ENCODE measurements at regions not wholly inside any gene's neighbourhood (a gene's known extent, or its start where the extent isn't known, plus 50 kb on each side); places are given as distances from the start of the nearest gene placed in this dataset.

- Histone ChIP-seq H3K9me2 (replicated peaks; ENCODE audit: insufficient read depth) (no peaks in the 10 kb centered on the region), H3K9me3 (ENCODE audit: low read depth) (no peaks in the 10 kb centered on the region), H3K4me2 (no peak overlapping the region), H4K20me1 (ENCODE audit: insufficient read depth, poor library complexity, severe bottlenecking) (no peaks in the 10 kb centered on the region), H2AFZ (no peak overlapping the region), H3K4me1 (ENCODE audit: insufficient read depth) (no peaks in the 10 kb centered on the region), H3K4me3 (no peak overlapping the region), H3K27ac (no peak overlapping the region), H3K36me3 (replicated peaks; ENCODE audit: insufficient read depth, low read depth) (no peaks in the 10 kb centered on the region), H3K27me3 (no peaks in the 10 kb centered on the region), H3K79me2 (no peaks in the 10 kb centered on the region)
- DNase-seq (ENCODE audit: low spot score) = no peak
- WGBS (ENCODE audit: low lambda C conversion rate, missing lambda C conversion rate) = 67% methylated on average over 3 of the region's 3 CpGs
- no peak for TF ChIP-seq CTCF (IDR thresholded peaks at IDR 0.05; ENCODE audit: poor library complexity)
- no peak for TF ChIP-seq EZH2phosphoT487 (IDR thresholded peaks at IDR 0.05; ENCODE audit: low read depth, severe bottlenecking, unreplicated experiment)
- no peak for TF ChIP-seq EZH2 (IDR thresholded peaks at IDR 0.05; ENCODE audit: borderline replicate concordance)
These were observed 310.5 kb upstream of the PITX2 start for GRCh38 chr4:110933341-110933740.

- no peak overlapping the region for H3K4me2 ChIP-seq
- H3K79me2 ChIP-seq = no peaks in the 10 kb centered on the region
- H2AFZ ChIP-seq = no peak overlapping the region
- H3K4me3 ChIP-seq = no peak overlapping the region
- TF ChIP-seq EZH2phosphoT487 (IDR thresholded peaks at IDR 0.05; ENCODE audit: low read depth, severe bottlenecking, unreplicated experiment) (no peak), EZH2 (IDR thresholded peaks at IDR 0.05; ENCODE audit: borderline replicate concordance) (no peak), CTCF (IDR thresholded peaks at IDR 0.05; ENCODE audit: poor library complexity) (no peak)
- 90% methylated on average over 3 of the region's 3 CpGs for WGBS (ENCODE audit: low lambda C conversion rate, missing lambda C conversion rate)
- DNase-seq (ENCODE audit: low spot score) = no peak
- H3K27ac ChIP-seq = no peak overlapping the region
- no peaks in the 10 kb centered on the region for H3K27me3 ChIP-seq
- H3K9me3 ChIP-seq (ENCODE audit: low read depth) = no peaks in the 10 kb centered on the region
- H4K20me1 ChIP-seq (ENCODE audit: insufficient read depth, poor library complexity, severe bottlenecking) = no peaks in the 10 kb centered on the region
- no peaks in the 10 kb centered on the region for H3K4me1 ChIP-seq (ENCODE audit: insufficient read depth)
- no peaks in the 10 kb centered on the region for H3K9me2 ChIP-seq (replicated peaks; ENCODE audit: insufficient read depth)
- H3K36me3 ChIP-seq (replicated peaks; ENCODE audit: insufficient read depth, low read depth) = no peaks in the 10 kb centered on the region
These were observed 321.6 kb upstream of the PITX2 start for GRCh38 chr4:110944501-110944900.

GRCh38 chr4:110945600-110945999 lies 322.7 kb upstream of the PITX2 start:
- 99% methylated on average over 16 of the region's 16 CpGs for WGBS (ENCODE audit: low lambda C conversion rate, missing lambda C conversion rate)
- H3K9me2 ChIP-seq (replicated peaks; ENCODE audit: insufficient read depth) = no peaks in the 10 kb centered on the region

More at GRCh38 chr4:110945600-110945999, 322.7 kb upstream of the PITX2 start:
- H3K4me3 ChIP-seq = no peak overlapping the region
- no peak overlapping the region for H2AFZ ChIP-seq
- TF ChIP-seq EZH2phosphoT487 (IDR thresholded peaks at IDR 0.05; ENCODE audit: low read depth, severe bottlenecking, unreplicated experiment) (no peak), CTCF (IDR thresholded peaks at IDR 0.05; ENCODE audit: poor library complexity) (no peak), EZH2 (IDR thresholded peaks at IDR 0.05; ENCODE audit: borderline replicate concordance) (no peak)
- no peaks in the 10 kb centered on the region for H3K4me1 ChIP-seq (ENCODE audit: insufficient read depth)
- no peaks in the 10 kb centered on the region for H3K9me3 ChIP-seq (ENCODE audit: low read depth)
- H3K27ac ChIP-seq = no peak overlapping the region
- H3K27me3 ChIP-seq = no peaks in the 10 kb centered on the region
- no peaks in the 10 kb centered on the region for H3K36me3 ChIP-seq (replicated peaks; ENCODE audit: insufficient read depth, low read depth)
- H3K4me2 ChIP-seq = no peak overlapping the region
- no peaks in the 10 kb centered on the region for H3K79me2 ChIP-seq
- H4K20me1 ChIP-seq (ENCODE audit: insufficient read depth, poor library complexity, severe bottlenecking) = no peaks in the 10 kb centered on the region
- no peak for DNase-seq (ENCODE audit: low spot score)
